PFSK-1 (cell line): ENCODE measurements at regions not wholly inside any gene's neighbourhood (a gene's known extent, or its start where the extent isn't known, plus 50 kb on each side); places are given as distances from the start of the nearest gene placed in this dataset.

ENCODE experiments used
- POLR2AphosphoS5 ChIP-seq: IDR thresholded peaks from 2 replicates; pipeline ENCODE4 v1.6.1; 2012; ENCODE audit warnings: low read depth, mild to moderate bottlenecking, control low read depth, low read length, moderate library complexity
- SIN3A ChIP-seq: IDR thresholded peaks from 2 replicates; pipeline ENCODE4 v1.6.1; 2012; ENCODE audit warnings: mild to moderate bottlenecking, low read length, moderate library complexity, borderline replicate concordance; ENCODE audit not compliant: insufficient read depth

GRCh38 chr1:65512967-65513780 lies 92.7 kb downstream of the LEPR start:
- TF ChIP-seq POLR2AphosphoS5 = no peak
- TF ChIP-seq SIN3A = no peak
